Activated T-cell treated with anti-CD3 and anti-CD28 coated beads, Interleukin-2, amount 50 U/mL, for 72 hours (primary cell): ENCODE measurements at regions not wholly inside any gene's neighbourhood (a gene's known extent, or its start where the extent isn't known, plus 50 kb on each side); places are given as distances from the start of the nearest gene placed in this dataset.
A peak's percentile ranks its signal among the peaks of the same experiment; 100 is the strongest.

ENCODE experiments used
- ATAC-seq, 2 donors: fragments of 150-1000 bp; cut with Tn5 transposase; replicated peaks in 1 of 2; 2 replicates each; pipeline ENCODE4 v1.10.0; 2021; ENCODE audit warnings: moderate library complexity in 2 of 2, mild to moderate bottlenecking in 1 of 2
- DNase-seq, 2 donors: peaks; one replicate each; pipeline ENCODE4 v3.0.0; 2021 to 2022; ENCODE audit warnings: mixed read lengths in 1 of 2
- H3K27ac Mint-ChIP-seq: one replicate; pipeline ENCODE4 v1.8.0; 2022; ENCODE audit warnings: mild to moderate bottlenecking, moderate library complexity, mixed read lengths
- H3K27me3 Mint-ChIP-seq: one replicate; pipeline ENCODE4 v1.8.0; 2022; ENCODE audit warnings: low read depth, mixed read lengths
- H3K36me3 Mint-ChIP-seq, 2 donors: one replicate each; pipeline ENCODE4 v1.8.0; 2022; ENCODE audit warnings: mixed read lengths in 2 of 2, mild to moderate bottlenecking in 1 of 2; ENCODE audit not compliant: insufficient read depth in 2 of 2
- H3K4me1 Mint-ChIP-seq: one replicate; pipeline ENCODE4 v1.8.0; 2022; ENCODE audit warnings: low read depth, mixed read lengths
- H3K4me3 Mint-ChIP-seq, 2 donors: one replicate each; pipeline ENCODE4 v1.8.0; 2022; ENCODE audit warnings: mild to moderate bottlenecking in 2 of 2, mixed read lengths in 2 of 2, moderate library complexity in 2 of 2
- H3K9me3 Mint-ChIP-seq, 2 donors: one replicate each; pipeline ENCODE4 v1.8.0; 2022; ENCODE audit warnings: mixed read lengths in 2 of 2

- ATAC-seq = no peak
- Mint-ChIP-seq H3K4me3 (no peak overlapping the region), H3K36me3 (no peaks in the 10 kb centered on the region), H3K27me3 (no peaks in the 10 kb centered on the region), H3K4me1 (no peaks in the 10 kb centered on the region), H3K9me3 (no peaks in the 10 kb centered on the region), H3K27ac (no peak overlapping the region)
- no peak for DNase-seq
These were observed 451.1 kb downstream of the SH2D4B start for GRCh38 chr10:80988755-80989154.

- Mint-ChIP-seq H3K36me3 (peaks cover 0 to 2% of the 10 kb centered on the region in 2 donors), H3K4me3 (no peak overlapping the region), H3K27ac (no peak overlapping the region), H3K9me3 (peaks cover 0 to 2% of the 10 kb centered on the region in 2 donors), H3K27me3 (no peaks in the 10 kb centered on the region), H3K4me1 (no peaks in the 10 kb centered on the region)
- DNase-seq = no peak
- ATAC-seq = no peak
These were observed 459.0 kb downstream of the SH2D4B start for GRCh38 chr10:80996615-80997193.

GRCh38 chr10:81000781-81001180, 463.1 kb downstream of the SH2D4B start:
- H3K9me3 Mint-ChIP-seq = peaks cover 0 to 2% of the 10 kb centered on the region in 2 donors
- no peaks in the 10 kb centered on the region for H3K4me1 Mint-ChIP-seq
- no peaks in the 10 kb centered on the region for H3K27me3 Mint-ChIP-seq
- H3K36me3 Mint-ChIP-seq = peaks cover 0 to 2% of the 10 kb centered on the region in 2 donors
- H3K4me3 Mint-ChIP-seq = no peak overlapping the region
- H3K27ac Mint-ChIP-seq = no peak overlapping the region
- ATAC-seq = no peak
- DNase-seq = no peak

- Mint-ChIP-seq H3K27me3 (no peaks in the 10 kb centered on the region), H3K4me3 (no peak overlapping the region), H3K27ac (no peak overlapping the region), H3K4me1 (no peaks in the 10 kb centered on the region), H3K36me3 (no peaks in the 10 kb centered on the region), H3K9me3 (peaks cover 0 to 3% of the 10 kb centered on the region in 2 donors)
- DNase-seq = no peak
- no peak for ATAC-seq
These were observed 464.7 kb downstream of the SH2D4B start for GRCh38 chr10:81002382-81002781.

- Mint-ChIP-seq H3K4me1 (no peaks in the 10 kb centered on the region), H3K36me3 (no peaks in the 10 kb centered on the region), H3K9me3 (peaks cover 0 to 3% of the 10 kb centered on the region in 2 donors), H3K27ac (no peak overlapping the region), H3K4me3 (no peak overlapping the region), H3K27me3 (no peaks in the 10 kb centered on the region)
- DNase-seq (no peak), ATAC-seq (no peak)
These were observed 470.2 kb downstream of the SH2D4B start for GRCh38 chr10:81007872-81008271.

GRCh38 chr10:81008726-81009125, 471.0 kb downstream of the SH2D4B start:
- ATAC-seq = no peak
- no peaks in the 10 kb centered on the region for H3K4me1 Mint-ChIP-seq
- peaks cover 0 to 3% of the 10 kb centered on the region in 2 donors for H3K9me3 Mint-ChIP-seq
- DNase-seq = no peak
- no peak overlapping the region for H3K27ac Mint-ChIP-seq
- H3K36me3 Mint-ChIP-seq = no peaks in the 10 kb centered on the region
- H3K4me3 Mint-ChIP-seq = no peak overlapping the region
- peaks cover 3% of the 10 kb centered on the region for H3K27me3 Mint-ChIP-seq

GRCh38 chr10:81009296-81009695, 471.6 kb downstream of the SH2D4B start:
- Mint-ChIP-seq H3K27ac (no peak overlapping the region), H3K27me3 (peaks cover 8% of the 10 kb centered on the region), H3K9me3 (peaks cover 0 to 3% of the 10 kb centered on the region in 2 donors), H3K36me3 (no peaks in the 10 kb centered on the region), H3K4me1 (no peaks in the 10 kb centered on the region), H3K4me3 (no peak overlapping the region)
- DNase-seq (no peak), ATAC-seq (no peak)

GRCh38 chr10:81013771-81014170, 476.1 kb downstream of the SH2D4B start:
- H3K27ac Mint-ChIP-seq = no peak overlapping the region
- H3K36me3 Mint-ChIP-seq = no peaks in the 10 kb centered on the region
- ATAC-seq (no peak), DNase-seq (no peak)
- H3K9me3 Mint-ChIP-seq = no peaks in the 10 kb centered on the region
- no peak overlapping the region for H3K4me3 Mint-ChIP-seq
- H3K27me3 Mint-ChIP-seq = peaks cover 8% of the 10 kb centered on the region
- no peaks in the 10 kb centered on the region for H3K4me1 Mint-ChIP-seq

GRCh38 chr10:81019029-81019890, 481.6 kb downstream of the SH2D4B start:
- Mint-ChIP-seq H3K36me3 (no peaks in the 10 kb centered on the region), H3K4me3 (no peak overlapping the region), H3K27ac (no peak overlapping the region), H3K9me3 (no peaks in the 10 kb centered on the region), H3K4me1 (no peaks in the 10 kb centered on the region), H3K27me3 (no peaks in the 10 kb centered on the region)
- peak in 1 of 2 donors; percentile 6 for DNase-seq
- ATAC-seq = peak in 1 of 2 donors; percentile 38

- no peak for ATAC-seq
- Mint-ChIP-seq H3K27me3 (no peaks in the 10 kb centered on the region), H3K4me3 (no peak overlapping the region), H3K36me3 (no peaks in the 10 kb centered on the region), H3K4me1 (no peaks in the 10 kb centered on the region), H3K27ac (no peak overlapping the region), H3K9me3 (no peaks in the 10 kb centered on the region)
- no peak for DNase-seq
These were observed 483.9 kb downstream of the SH2D4B start for GRCh38 chr10:81021428-81022129.

- Mint-ChIP-seq H3K27me3 (no peaks in the 10 kb centered on the region), H3K36me3 (no peaks in the 10 kb centered on the region), H3K4me1 (no peaks in the 10 kb centered on the region), H3K27ac (no peak overlapping the region), H3K4me3 (no peak overlapping the region), H3K9me3 (peaks cover 2 to 3% of the 10 kb centered on the region in 2 donors)
- DNase-seq = no peak
- no peak for ATAC-seq
These were observed 488.9 kb downstream of the SH2D4B start for GRCh38 chr10:81026591-81026990.

GRCh38 chr10:81027223-81027622, 489.5 kb downstream of the SH2D4B start:
- ATAC-seq (no peak), DNase-seq (no peak)
- H3K4me1 Mint-ChIP-seq = no peaks in the 10 kb centered on the region
- H3K4me3 Mint-ChIP-seq = no peak overlapping the region
- no peaks in the 10 kb centered on the region for H3K27me3 Mint-ChIP-seq
- H3K36me3 Mint-ChIP-seq = no peaks in the 10 kb centered on the region
- H3K9me3 Mint-ChIP-seq = peaks cover 2 to 3% of the 10 kb centered on the region in 2 donors
- no peak overlapping the region for H3K27ac Mint-ChIP-seq

GRCh38 chr10:81027706-81028105, 490.0 kb downstream of the SH2D4B start:
- Mint-ChIP-seq H3K4me3 (no peak overlapping the region), H3K27ac (no peak overlapping the region), H3K36me3 (no peaks in the 10 kb centered on the region), H3K4me1 (no peaks in the 10 kb centered on the region), H3K27me3 (no peaks in the 10 kb centered on the region), H3K9me3 (peaks cover 2 to 3% of the 10 kb centered on the region in 2 donors)
- DNase-seq = no peak
- no peak for ATAC-seq
